Lower leg skin (tissue), 4 donors: ENCODE measurements at regions not wholly inside any gene's neighbourhood (a gene's known extent, or its start where the extent isn't known, plus 50 kb on each side); places are given as distances from the start of the nearest gene placed in this dataset.

Experiments
- DNase-seq, 2 donors: peaks; one replicate each; pipeline ENCODE4 v3.0.0-alpha.2; 2019; ENCODE audit warnings: low spot score in 2 of 2
- H3K4me3 ChIP-seq: fragments of 200-600 bp; sonication (generic); 2 replicates; pipeline ENCODE4 v1.5.1; 2017; ENCODE audit warnings: mild to moderate bottlenecking, low read depth; ENCODE audit not compliant: poor library complexity, severe bottlenecking
- CTCF ChIP-seq, 3 donors: fragments of 450-650 bp; IDR thresholded peaks; one replicate each; pipeline ENCODE4 v1.5.1; 2016; ENCODE audit warnings: antibody characterized with exemption in 3 of 3, mild to moderate bottlenecking in 3 of 3, moderate library complexity in 2 of 3
- POLR2A ChIP-seq, 2 donors: fragments of 450-650 bp; IDR thresholded peaks; one replicate each; pipeline ENCODE4 v1.6.1; 2016 to 2017; ENCODE audit warnings: antibody characterized with exemption in 2 of 2, mild to moderate bottlenecking in 1 of 2, moderate library complexity in 1 of 2
- WGBS, 2 donors: methylation state at CpG; one replicate each; pipeline ENCODE4 v1.1.5; 2018; 5-methylcytosine and 5-hydroxymethylcytosine counted together
- intact Hi-C: fragments of 100-400 bp; cut with DNase I; formaldehyde crosslinking; loops from one replicate; pipeline ENCODE4 v1.15.0; 2023; ENCODE audit warnings: low total_unique reads

DNA sequence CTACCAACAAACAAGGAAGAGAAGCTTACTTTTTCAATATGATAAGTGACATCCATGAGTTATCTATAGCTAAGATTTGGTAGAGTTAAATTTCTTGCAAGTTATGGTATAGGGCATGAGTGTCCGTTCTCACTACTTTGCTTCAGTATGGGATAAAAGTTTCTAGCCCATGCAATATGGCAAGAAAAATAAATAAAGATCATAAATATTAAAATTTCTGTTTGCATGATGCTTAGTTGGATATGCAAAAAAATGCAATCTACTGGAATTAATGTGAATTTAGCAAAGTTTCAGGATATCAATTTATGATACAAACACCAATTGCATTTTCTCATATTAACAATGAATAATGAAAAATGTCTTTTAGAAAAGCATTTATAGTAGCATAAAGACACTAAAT is 148.7 kb upstream of the ADARB2 start:
- 86 to 92% methylated on average over 1 of the region's 1 CpG for WGBS, 2 donors
- TF ChIP-seq POLR2A (IDR thresholded peaks at IDR 0.05) (no peak), CTCF (IDR thresholded peaks at IDR 0.05) (no peak)
- intact Hi-C loops: no loop called here
- no peak overlapping the region for H3K4me3 ChIP-seq
- DNase-seq: no peak

DNA sequence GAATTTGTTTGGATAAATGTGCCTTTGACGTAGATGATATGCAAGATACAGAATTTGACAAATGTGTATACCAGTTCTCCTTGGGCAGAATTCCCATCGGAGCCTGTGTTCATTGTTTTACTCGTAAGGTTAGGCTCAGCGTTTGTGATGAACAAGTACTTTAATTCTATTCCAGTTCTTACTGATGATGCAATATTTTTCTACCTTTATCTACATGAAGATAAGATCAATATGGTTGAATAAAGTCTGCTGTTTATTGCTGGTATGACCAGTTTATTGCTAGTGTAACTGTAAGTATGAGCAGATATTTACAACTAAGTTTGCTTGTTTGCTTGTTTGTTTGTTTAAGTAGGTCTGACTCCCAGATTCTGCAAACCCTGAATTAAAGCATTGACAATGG is 145.4 kb upstream of the ADARB2 start:
- no peak for TF ChIP-seq POLR2A (IDR thresholded peaks at IDR 0.05)
- no peak for TF ChIP-seq CTCF (IDR thresholded peaks at IDR 0.05)
- intact Hi-C loops: no loop called here
- 57 to 62% methylated on average over 4 of the region's 4 CpGs for WGBS, 2 donors
- H3K4me3 ChIP-seq: no peak overlapping the region
- DNase-seq: no peak

DNA sequence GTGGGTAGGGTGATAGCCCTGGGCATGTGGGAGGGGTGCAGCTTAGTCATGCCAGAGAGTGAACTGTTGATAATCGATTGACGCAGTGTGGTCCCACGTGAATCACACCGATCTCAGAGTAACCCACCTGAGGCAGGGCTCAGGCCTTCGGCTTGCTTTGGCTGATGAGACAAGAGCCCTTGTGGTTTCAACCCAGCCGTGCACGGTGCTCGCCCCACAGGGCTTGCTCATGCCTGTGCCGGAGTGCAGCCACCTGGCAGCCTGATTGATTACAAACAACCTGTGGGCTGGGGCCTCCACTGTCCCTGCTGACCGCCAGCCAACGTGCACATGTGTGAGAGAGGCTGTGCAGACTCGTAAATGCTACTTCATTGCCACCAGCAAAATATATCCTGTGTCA is 144.9 kb upstream of the ADARB2 start:
- intact Hi-C loops: no loop called here
- no peak for DNase-seq
- H3K4me3 ChIP-seq: no peak overlapping the region
- WGBS, 2 donors: 61 to 73% methylated on average over 12 of the region's 12 CpGs
- no peak for TF ChIP-seq POLR2A (IDR thresholded peaks at IDR 0.05)
- TF ChIP-seq CTCF (IDR thresholded peaks at IDR 0.05): no peak

DNA sequence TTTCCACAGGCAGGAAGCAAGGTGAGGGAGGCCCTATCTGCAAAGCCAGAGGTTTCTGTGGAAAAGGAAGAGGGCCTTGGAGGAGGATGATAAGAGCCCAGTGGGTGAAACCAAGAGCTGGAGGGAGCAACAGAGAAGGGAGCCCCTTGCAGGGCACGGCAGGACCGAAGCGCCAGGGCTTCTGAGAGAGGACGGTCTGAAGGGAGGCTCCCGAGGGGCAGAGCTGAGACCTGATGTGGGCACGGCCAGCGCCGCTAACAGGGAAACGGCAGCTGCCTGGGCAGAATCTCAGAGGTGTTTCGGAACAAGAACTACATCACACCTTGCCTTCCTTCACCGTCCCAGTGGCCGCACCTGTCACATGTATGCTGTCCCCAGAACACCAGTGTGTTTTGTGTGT is 144.3 kb upstream of the ADARB2 start:
- intact Hi-C loops: no loop called here
- H3K4me3 ChIP-seq: no peak overlapping the region
- DNase-seq: no peak
- 87 to 92% methylated on average over 12 of the region's 12 CpGs for WGBS, 2 donors
- TF ChIP-seq CTCF (IDR thresholded peaks at IDR 0.05) (no peak), POLR2A (IDR thresholded peaks at IDR 0.05) (no peak)

DNA sequence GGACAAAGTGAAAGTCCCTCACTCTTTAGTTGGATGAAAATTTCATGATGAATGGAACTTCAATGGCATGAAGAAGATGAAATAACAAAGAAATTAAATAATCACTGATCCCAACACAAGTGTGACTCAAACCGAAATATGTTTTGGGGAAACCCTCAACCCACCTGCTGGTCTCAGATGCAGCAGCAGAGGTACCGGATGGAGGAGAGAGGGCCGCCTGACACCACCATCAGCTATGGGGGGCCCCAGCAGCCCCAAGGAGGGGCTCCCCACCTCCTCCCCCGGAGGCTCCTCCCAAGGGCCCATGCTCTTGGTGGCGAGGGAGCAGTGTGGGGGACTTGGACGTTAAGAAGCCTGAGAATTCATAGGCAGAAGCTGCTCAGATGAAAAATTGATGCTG is 137.2 kb upstream of the ADARB2 start:
- intact Hi-C loops: no loop called here
- no peak overlapping the region for H3K4me3 ChIP-seq
- no peak for DNase-seq
- WGBS, 2 donors: 77 to 80% methylated on average over 6 of the region's 6 CpGs
- TF ChIP-seq POLR2A (IDR thresholded peaks at IDR 0.05): no peak
- no peak for TF ChIP-seq CTCF (IDR thresholded peaks at IDR 0.05)

DNA sequence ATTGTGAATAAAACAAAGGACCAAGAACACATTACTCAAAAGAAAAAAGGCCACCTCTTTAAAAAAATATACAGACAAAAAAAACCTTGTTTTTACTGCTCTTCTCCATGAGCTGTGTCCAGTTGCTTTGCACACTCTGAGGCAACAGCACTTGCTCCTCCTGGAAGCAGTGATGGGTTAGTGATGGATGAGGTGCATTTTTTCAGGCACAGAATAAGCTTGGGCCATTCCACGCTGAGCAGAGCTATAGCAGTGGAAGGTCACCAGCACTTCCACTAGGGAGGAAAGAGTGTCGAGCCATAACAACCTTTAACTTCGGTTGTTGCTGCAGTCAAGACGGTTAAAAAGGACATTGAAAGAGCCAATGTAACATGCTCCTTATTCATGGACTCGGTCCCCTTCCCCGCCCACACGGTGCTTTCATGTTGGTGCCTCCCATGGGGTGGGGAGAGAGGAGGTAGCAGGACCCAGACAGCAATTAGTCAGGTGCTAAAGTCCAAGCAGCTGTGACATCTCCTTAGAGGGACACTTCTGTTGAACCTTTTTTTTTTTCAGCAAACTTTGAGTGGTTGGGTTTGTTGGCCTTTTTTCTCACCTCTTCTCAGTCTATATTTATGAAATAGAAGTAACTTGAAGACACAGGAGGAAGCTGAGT is 136.5 kb upstream of the ADARB2 start:
- H3K4me3 ChIP-seq: no peak overlapping the region
- DNase-seq: no peak
- intact Hi-C loops: no loop called here
- no peak for TF ChIP-seq CTCF (IDR thresholded peaks at IDR 0.05)
- TF ChIP-seq POLR2A (IDR thresholded peaks at IDR 0.05): no peak
- 77 to 84% methylated on average over 7 of the region's 7 CpGs for WGBS, 2 donors
